Neural crest cell (in vitro differentiated cells): ENCODE measurements at regions not wholly inside any gene's neighbourhood (a gene's known extent, or its start where the extent isn't known, plus 50 kb on each side); places are given as distances from the start of the nearest gene placed in this dataset.

Experiments
- DNase-seq: peaks from one replicate; pipeline ENCODE4 v3.0.0; 2021; ENCODE audit warnings: low read depth, mixed read lengths, low spot score
- H3K27ac Mint-ChIP-seq: one replicate; pipeline ENCODE4 v1.8.0; 2021; ENCODE audit warnings: mild to moderate bottlenecking, mixed read lengths; ENCODE audit not compliant: unreplicated experiment
- H3K27me3 Mint-ChIP-seq: 2 replicates; pipeline ENCODE4 v1.8.0; 2021; ENCODE audit warnings: low read depth, mild to moderate bottlenecking, mixed read lengths
- H3K36me3 Mint-ChIP-seq: 2 replicates; pipeline ENCODE4 v1.8.0; 2021; ENCODE audit warnings: low read depth, mild to moderate bottlenecking, mixed read lengths
- H3K4me1 Mint-ChIP-seq: 2 replicates; pipeline ENCODE4 v1.8.0; 2021; ENCODE audit warnings: mixed read lengths
- H3K4me3 Mint-ChIP-seq: one replicate; pipeline ENCODE4 v1.8.0; 2021; ENCODE audit warnings: mild to moderate bottlenecking, mixed read lengths
- H3K9me3 Mint-ChIP-seq: 2 replicates; pipeline ENCODE4 v1.8.0; 2021; ENCODE audit warnings: mixed read lengths
- CTCF ChIP-seq: fragments of 200-600 bp; sonication (generic); conservative IDR thresholded peaks from 2 replicates; pipeline ENCODE4 v1.5.0; 2021; ENCODE audit warnings: antibody characterized with exemption, mild to moderate bottlenecking

- Mint-ChIP-seq H3K4me1 (peaks cover 3% of the 10 kb centered on the region), H3K4me3 (no peak overlapping the region), H3K27ac (no peak overlapping the region), H3K36me3 (no peaks in the 10 kb centered on the region), H3K9me3 (no peaks in the 10 kb centered on the region), H3K27me3 (no peaks in the 10 kb centered on the region)
- TF ChIP-seq CTCF, result no peak
- no peak for DNase-seq
Measured at GRCh38 chr3:112746675-112747280, 99.9 kb downstream of the CD200R1L start.

GRCh38 chr3:112745567-112746248 is 101.0 kb downstream of the CD200R1L start:
- Mint-ChIP-seq H3K27me3 (no peaks in the 10 kb centered on the region), H3K4me3 (no peak overlapping the region), H3K27ac (no peak overlapping the region), H3K36me3 (no peaks in the 10 kb centered on the region), H3K9me3 (no peaks in the 10 kb centered on the region), H3K4me1 (no peaks in the 10 kb centered on the region)
- DNase-seq, result no peak
- no peak for TF ChIP-seq CTCF

- H3K36me3 Mint-ChIP-seq, result no peaks in the 10 kb centered on the region
- no peak for DNase-seq
- no peaks in the 10 kb centered on the region for H3K9me3 Mint-ChIP-seq
- H3K4me1 Mint-ChIP-seq, result no peaks in the 10 kb centered on the region
- TF ChIP-seq CTCF, result no peak
- no peak overlapping the region for H3K27ac Mint-ChIP-seq
- H3K27me3 Mint-ChIP-seq, result no peaks in the 10 kb centered on the region
- no peak overlapping the region for H3K4me3 Mint-ChIP-seq
Measured at GRCh38 chr3:112744825-112745566, 101.7 kb downstream of the CD200R1L start.

- Mint-ChIP-seq H3K4me1 (no peaks in the 10 kb centered on the region), H3K27ac (no peak overlapping the region), H3K36me3 (no peaks in the 10 kb centered on the region), H3K4me3 (no peak overlapping the region), H3K9me3 (no peaks in the 10 kb centered on the region), H3K27me3 (no peaks in the 10 kb centered on the region)
- no peak for DNase-seq
- TF ChIP-seq CTCF, result no peak
Measured at GRCh38 chr3:112744106-112744505, 102.6 kb downstream of the CD200R1L start.

- H3K27me3 Mint-ChIP-seq, result no peaks in the 10 kb centered on the region
- H3K27ac Mint-ChIP-seq, result no peak overlapping the region
- H3K9me3 Mint-ChIP-seq, result no peaks in the 10 kb centered on the region
- no peaks in the 10 kb centered on the region for H3K36me3 Mint-ChIP-seq
- DNase-seq, result no peak
- no peaks in the 10 kb centered on the region for H3K4me1 Mint-ChIP-seq
- no peak overlapping the region for H3K4me3 Mint-ChIP-seq
- no peak for TF ChIP-seq CTCF
Measured at GRCh38 chr3:112742934-112743333, 102.0 kb upstream of the CCDC80 start.
